Bronchial epithelial cell (primary cell): ENCODE measurements at regions not wholly inside any gene's neighbourhood (a gene's known extent, or its start where the extent isn't known, plus 50 kb on each side); places are given as distances from the start of the nearest gene placed in this dataset.

Experiments used
- DNase-seq: peaks from one replicate; pipeline ENCODE4 v3.0.0-alpha.2; 2010; ENCODE audit warnings: low read depth
- FAIRE-seq: peaks from 2 replicates; lab custom pipeline; 2011; peaks lifted over from hg19 to GRCh38; lab: Jason Lieb, UNC
- H3K27me3 ChIP-seq: 2 replicates; pipeline ENCODE4 v1.5.1; 2011; ENCODE audit warnings: low read length; ENCODE audit not compliant: control insufficient read depth, insufficient read depth
- H3K36me3 ChIP-seq: 2 replicates; pipeline ENCODE4 v1.5.1; 2011; ENCODE audit warnings: low read length; ENCODE audit not compliant: control insufficient read depth, insufficient read depth
- H3K4me3 ChIP-seq: 2 replicates; pipeline ENCODE4 v1.5.1; 2011; ENCODE audit warnings: mild to moderate bottlenecking, low read depth, low read length, control low read depth
- TF ChIP-seq, protein P1 (sequence below): IDR thresholded peaks from 2 replicates; pipeline ENCODE4 v1.5.1; 2011; ENCODE audit warnings: mild to moderate bottlenecking, moderate library complexity, low read length, control low read depth, inconsistent platforms; ENCODE audit not compliant: insufficient read depth, severe bottlenecking

DNA sequence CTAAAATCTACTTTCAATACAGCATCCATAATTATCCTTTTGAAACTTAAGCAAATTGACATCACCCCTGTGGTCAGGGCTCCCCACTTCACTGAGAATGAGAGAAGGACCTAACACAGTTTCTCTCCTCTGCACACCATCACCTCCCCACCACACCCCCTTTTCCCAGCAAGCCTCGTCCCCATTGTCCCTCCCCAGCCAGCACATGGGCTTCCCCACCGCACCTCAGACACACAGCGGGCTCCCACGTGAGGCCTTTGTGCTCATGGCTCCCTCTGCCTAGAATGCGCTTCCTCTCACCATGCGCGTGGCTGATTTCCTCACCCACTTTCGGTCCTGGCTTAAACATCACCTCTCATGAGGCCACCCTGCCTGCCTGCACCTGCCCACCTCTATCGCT is 639.0 kb upstream of the FRG1 start:
- no peak for DNase-seq
- no peak for FAIRE-seq
- no peak overlapping the region for H3K4me3 ChIP-seq
- no peaks in the 10 kb centered on the region for H3K27me3 ChIP-seq
- no peaks in the 10 kb centered on the region for H3K36me3 ChIP-seq
- TF ChIP-seq, protein P1, sequence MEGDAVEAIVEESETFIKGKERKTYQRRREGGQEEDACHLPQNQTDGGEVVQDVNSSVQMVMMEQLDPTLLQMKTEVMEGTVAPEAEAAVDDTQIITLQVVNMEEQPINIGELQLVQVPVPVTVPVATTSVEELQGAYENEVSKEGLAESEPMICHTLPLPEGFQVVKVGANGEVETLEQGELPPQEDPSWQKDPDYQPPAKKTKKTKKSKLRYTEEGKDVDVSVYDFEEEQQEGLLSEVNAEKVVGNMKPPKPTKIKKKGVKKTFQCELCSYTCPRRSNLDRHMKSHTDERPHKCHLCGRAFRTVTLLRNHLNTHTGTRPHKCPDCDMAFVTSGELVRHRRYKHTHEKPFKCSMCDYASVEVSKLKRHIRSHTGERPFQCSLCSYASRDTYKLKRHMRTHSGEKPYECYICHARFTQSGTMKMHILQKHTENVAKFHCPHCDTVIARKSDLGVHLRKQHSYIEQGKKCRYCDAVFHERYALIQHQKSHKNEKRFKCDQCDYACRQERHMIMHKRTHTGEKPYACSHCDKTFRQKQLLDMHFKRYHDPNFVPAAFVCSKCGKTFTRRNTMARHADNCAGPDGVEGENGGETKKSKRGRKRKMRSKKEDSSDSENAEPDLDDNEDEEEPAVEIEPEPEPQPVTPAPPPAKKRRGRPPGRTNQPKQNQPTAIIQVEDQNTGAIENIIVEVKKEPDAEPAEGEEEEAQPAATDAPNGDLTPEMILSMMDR, result no peak

DNA sequence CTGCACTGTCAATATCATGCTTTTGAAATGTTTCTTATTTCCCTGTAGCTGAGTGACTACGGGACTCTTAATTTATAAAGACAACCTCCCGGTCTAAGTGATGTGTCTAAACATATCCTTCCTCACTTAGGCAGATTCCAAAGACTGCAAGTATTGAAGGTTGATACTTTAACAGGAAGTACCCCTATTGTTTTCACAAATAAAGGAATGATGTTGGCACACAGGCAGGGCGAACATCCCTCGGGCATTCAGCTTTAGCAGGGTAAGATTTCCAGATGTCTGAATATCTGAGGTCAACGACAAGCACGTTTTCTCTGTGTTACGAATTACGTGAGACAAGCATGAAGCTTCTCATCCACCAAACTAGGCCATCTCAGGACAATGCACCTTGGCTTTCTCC is 638.0 kb upstream of the FRG1 start:
- H3K4me3 ChIP-seq, result no peak overlapping the region
- DNase-seq, result peak; percentile 44
- no peaks in the 10 kb centered on the region for H3K36me3 ChIP-seq
- no peaks in the 10 kb centered on the region for H3K27me3 ChIP-seq
- TF ChIP-seq, protein P1, result no peak
- no peak for FAIRE-seq

DNA sequence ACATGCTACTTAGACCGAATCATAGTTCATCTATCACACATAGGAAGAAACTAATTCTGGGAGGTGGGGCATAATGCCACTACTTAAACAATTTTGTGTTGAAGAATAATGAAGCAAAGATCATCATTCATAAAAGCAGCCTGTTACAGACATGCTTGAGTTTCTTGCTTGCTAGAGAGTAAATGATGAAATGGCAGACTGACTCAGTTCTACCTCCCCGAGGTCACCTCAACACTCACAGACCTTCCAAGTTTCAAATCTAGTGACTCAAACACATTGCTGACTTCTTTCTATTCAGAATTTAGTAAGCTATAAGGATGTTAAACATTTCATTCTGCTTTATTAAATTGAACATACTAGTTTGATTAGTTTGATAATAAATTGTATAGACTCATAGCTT is 636.5 kb upstream of the FRG1 start:
- no peak for FAIRE-seq
- peak; percentile 40 for DNase-seq
- no peaks in the 10 kb centered on the region for H3K36me3 ChIP-seq
- TF ChIP-seq, protein P1, result no peak
- H3K27me3 ChIP-seq, result no peaks in the 10 kb centered on the region
- H3K4me3 ChIP-seq, result no peak overlapping the region

DNA sequence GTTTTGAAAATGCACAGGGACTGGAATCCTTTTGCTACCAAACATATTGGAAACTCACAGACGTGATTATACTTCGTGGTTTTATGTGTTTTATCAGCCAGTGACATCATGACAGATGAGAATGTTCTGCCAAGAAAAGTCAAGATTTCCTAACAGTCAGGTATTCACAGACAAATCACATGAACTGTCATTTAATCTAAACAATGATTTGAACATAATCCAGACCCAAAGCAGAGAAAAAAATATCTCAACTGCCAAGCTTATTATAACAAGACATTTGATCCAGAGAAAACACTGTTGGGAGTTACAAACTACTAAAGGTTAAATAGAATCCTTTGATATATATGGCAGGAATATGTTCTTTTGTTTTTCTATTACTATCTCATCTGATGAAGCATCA is 635.9 kb upstream of the FRG1 start:
- DNase-seq (peak; percentile 7), FAIRE-seq (no peak)
- no peaks in the 10 kb centered on the region for H3K27me3 ChIP-seq
- TF ChIP-seq, protein P1, result no peak
- no peak overlapping the region for H3K4me3 ChIP-seq
- no peaks in the 10 kb centered on the region for H3K36me3 ChIP-seq

DNA sequence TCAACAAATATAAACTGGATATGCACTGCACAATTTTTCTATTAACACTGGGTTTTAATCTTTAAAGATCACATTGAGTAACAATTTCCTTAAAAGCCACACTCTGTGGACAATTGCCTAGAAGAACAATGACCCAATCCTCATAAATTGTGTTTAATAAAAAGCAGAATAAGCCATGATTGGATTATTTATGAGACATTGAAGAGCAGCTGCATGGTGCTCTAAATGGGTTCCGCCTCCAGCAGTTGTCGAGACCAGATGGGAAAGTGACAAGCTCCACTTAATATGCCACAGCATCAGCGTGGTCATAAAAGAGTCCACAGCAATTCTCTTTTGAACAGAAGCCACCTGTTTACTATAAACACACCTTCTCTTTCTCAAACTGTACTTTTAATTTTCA is 635.2 kb upstream of the FRG1 start:
- DNase-seq (no peak), FAIRE-seq (no peak)
- Histone ChIP-seq H3K4me3 (no peak overlapping the region), H3K27me3 (no peaks in the 10 kb centered on the region), H3K36me3 (no peaks in the 10 kb centered on the region)
- TF ChIP-seq, protein P1, result no peak

GRCh38 chr4:189311251-189311650 is 629.4 kb upstream of the FRG1 start:
- H3K27me3 ChIP-seq, result no peaks in the 10 kb centered on the region
- TF ChIP-seq, protein P1, result no peak
- H3K4me3 ChIP-seq, result no peak overlapping the region
- no peak for FAIRE-seq
- no peaks in the 10 kb centered on the region for H3K36me3 ChIP-seq
- no peak for DNase-seq
